NCI-H524 (cell line): ENCODE measurements at regions not wholly inside any gene's neighbourhood (a gene's known extent, or its start where the extent isn't known, plus 50 kb on each side); places are given as distances from the start of the nearest gene placed in this dataset.
"Not testable (repeated sequence)": the region's sequence is repeated elsewhere in the genome, so short reads cannot be mapped to it uniquely, and the experiment has no call there.

Experiments used
- DNase-seq, 2 experiments: peaks; one replicate each; lab custom pipeline; 2025; lab: John Stamatoyannopoulos, UW

DNA sequence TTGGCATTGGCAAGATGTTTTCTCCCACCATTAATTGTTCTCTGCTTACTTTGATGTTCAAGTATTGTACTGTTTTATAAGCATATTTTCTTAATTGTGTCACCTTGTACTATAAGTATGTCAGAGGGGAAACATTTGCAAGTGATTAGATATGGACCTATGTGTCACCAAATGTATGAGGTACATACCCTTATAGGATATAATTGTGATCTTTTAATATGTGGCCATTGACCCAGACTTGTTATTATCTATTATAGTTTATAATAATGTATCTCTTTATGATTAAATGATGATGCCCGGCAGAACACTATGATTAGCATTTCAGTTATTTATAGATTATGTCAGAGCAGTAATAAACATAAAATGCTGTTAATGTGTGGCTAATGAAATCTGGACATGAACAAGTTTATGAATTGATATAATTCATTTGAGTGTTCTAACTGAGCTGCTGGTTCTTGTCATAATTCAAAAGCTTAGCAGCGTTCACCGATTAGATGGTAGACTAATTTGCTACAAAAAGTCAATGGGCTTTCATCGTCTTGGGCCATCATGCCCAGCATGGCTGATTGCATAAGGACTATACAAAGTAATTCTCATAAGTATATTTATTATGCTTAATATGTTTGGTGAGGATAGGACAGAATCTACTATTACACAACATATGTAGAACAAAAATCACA, 480.9 kb upstream of the FANCL start:
- no peak for DNase-seq

GRCh38 chr2:58720770-58721697, 479.9 kb upstream of the FANCL start:
- DNase-seq, result no peak

DNA sequence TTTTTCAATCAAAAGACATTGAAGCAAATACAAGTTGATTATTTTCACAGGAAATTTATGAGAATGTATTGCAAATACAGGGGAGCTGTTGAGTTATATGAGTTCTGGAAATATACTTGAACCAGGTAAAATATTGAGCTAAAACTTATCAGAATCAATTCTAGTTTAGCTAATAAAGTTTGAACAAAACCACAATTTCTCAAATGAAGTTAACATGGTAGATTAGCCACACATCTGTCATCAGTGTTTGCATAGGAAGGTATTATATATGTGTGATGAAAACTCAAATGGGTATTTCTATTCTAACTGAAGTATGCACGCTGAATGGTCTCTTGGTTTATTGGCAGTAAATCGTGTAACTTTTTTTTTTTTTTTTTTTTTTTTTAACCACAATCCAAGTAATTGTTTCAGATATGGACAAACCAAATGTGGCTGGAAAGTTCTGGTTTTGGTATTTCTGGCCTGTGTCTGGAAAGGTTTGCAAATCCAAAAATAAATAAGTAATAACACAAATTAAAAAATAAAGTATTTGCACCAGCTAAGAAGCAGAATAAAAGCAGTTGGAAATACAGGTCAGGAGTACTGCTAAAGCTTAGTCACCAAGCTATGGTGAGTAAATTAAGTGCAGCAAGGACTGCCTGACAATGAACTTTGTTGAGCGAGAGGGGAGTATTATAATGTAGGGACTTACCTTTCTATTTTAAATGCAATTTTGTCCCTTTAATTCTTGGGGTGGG, 479.1 kb upstream of the FANCL start:
- DNase-seq, result no peak

GRCh38 chr2:58715344-58715743, 474.2 kb upstream of the FANCL start:
- no peak for DNase-seq

GRCh38 chr2:58714238-58714637, 473.1 kb upstream of the FANCL start:
- no peak for DNase-seq

DNA sequence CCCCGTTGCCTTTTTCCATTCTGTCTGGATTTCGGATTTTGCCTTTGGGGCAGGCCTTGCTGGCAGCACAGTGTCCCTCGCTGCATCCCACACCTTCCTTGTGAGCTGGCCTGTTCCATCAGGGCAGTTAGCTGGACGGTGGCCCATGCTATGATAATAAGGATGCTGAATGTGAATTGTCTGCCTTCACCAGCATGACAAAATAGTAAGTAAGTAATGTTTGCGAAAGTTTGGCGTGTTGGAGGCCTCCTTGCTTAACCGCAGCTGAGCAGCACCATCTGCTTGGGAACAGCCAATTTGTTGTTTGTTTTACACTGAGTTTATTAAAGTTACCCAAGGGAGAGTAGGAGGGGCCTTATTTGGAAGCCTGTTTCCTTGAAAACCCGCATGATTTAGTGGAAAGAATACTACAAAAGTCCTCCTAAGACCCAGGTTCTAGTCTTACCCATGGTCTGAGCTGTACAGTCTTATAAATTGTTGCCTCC, 469.7 kb upstream of the FANCL start:
- no peak for DNase-seq

- no peak for DNase-seq
Measured at GRCh38 chr2:58709687-58710354, 468.7 kb upstream of the FANCL start.

- no peak for DNase-seq
Measured at GRCh38 chr2:58709274-58709673, 468.1 kb upstream of the FANCL start.

GRCh38 chr2:58708565-58708964, 467.4 kb upstream of the FANCL start:
- DNase-seq, result no peak

DNA sequence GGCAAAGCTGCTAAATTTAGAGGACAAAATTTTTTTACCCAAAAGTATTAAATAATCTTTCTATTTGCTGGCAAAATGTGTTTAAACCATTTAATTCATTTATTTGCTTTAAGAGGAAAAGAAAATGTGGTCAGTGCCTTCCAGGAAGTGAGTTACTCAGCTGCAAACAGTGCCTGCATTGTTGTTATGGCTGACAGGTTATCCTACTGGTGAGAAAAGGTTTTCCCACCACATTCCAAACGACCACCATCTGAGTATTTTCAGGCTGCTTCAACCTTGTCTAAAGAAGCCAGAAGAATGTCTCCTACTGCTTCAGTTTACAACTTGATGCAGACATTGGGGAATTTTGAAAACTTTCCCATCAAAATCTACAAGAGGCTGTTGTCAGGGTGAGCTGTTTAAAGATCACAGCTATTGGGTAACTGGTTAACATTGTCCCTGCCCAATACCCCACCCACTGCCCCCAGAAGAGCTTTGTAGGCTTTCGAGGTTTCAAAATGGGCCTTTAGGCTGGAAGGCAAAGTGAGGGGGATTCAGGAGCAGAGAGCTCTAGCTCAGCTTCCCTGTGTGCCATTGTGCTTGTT, 461.3 kb upstream of the FANCL start:
- DNase-seq, result no peak

DNA sequence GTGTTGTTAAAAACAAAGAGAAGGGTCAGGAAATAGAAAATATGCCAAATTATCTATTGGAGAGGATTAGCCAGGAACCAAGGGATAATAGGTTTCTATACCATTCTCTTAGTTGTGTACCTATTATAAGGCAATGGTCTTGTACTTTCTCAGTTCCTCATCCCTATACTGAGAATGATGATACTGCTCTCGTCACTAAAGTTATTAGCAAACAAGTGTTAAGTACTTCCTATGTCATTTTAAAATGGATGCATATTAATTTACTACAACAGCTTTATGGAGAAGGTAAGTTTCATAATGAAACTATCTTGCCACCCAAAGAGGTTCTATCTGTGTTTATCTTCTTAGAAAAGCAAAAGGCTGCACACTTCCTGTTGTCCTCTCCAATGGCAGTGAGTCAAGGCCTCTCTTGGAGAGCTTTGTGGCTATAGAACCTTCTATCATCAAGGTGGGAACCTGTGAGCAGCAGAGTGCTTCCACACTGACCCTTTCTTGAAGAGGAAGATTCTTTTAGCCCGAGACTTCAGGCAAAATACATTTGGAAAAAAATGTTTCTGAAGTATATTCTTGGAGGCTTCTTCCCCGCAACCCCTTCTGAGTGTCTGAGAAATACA, 460.7 kb upstream of the FANCL start:
- no peak for DNase-seq

DNA sequence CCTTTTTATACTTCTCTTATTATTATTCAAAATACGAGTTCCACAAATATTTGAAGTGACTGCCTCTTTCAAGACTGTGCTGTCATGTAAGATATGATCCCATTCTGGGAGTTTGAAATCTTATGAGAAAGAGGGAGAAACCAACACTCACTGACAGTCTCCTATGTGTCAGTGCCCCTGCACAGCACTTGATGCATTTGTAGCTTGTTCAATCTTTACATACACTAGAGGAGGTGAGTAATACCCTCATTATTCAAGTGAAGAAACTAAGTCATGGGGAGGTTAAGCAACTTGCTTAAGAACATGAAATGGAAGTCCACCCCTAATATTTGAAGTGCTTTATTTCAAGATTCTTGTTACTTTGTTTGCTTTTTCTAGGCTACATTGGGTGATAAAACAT, 459.5 kb upstream of the FANCL start:
- DNase-seq, result no peak

GRCh38 chr2:58699411-58699810, 458.3 kb upstream of the FANCL start:
- DNase-seq, result no peak

- no peak for DNase-seq
Measured at GRCh38 chr2:58698620-58699019, 457.5 kb upstream of the FANCL start.

DNA sequence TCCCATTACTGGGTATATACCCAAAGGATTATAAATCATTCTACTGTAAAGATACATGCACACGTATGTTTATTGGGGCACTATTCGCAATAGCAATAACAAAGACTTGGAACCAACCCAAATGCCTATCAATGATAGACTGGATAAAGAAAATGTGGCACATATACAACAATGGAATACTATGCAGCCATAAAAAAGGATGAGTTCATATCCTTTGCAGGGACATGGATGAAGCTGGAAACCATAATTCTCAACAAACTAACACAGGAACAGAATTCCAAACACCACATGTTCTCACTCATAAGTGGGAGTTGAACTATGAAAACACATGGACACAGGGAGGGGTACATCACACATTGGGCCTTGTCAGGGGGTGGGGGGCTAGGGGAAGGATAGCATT, 453.0 kb upstream of the FANCL start:
- not testable (repeated sequence) for DNase-seq

DNA sequence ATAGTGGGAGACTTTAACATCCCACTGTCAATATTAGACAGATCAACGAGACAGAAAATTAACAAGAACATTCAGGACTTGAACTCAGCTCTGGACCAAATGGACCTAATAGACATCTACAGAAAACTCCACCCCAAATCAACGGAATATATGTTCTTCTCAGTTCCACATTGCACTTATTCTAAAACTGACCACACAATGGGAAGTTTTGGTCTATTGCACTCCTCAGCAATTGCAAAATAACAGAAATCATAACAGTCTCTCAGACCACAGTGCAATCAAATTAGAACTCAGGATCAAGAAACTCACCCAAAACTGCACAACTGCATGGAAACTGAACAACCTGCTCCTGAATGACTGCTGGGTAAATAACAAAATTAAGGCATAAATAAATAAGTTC, 449.9 kb upstream of the FANCL start:
- not testable (repeated sequence) for DNase-seq

GRCh38 chr2:58688813-58689212, 447.7 kb upstream of the FANCL start:
- no peak for DNase-seq

GRCh38 chr2:58686776-58687175, 445.7 kb upstream of the FANCL start:
- no peak for DNase-seq

- peak in 1 of 2 experiments; percentile 19 for DNase-seq
Measured at GRCh38 chr2:58680755-58681310, 439.7 kb upstream of the FANCL start.

- no peak for DNase-seq
Measured at GRCh38 chr2:58677748-58678147, 436.6 kb upstream of the FANCL start.

GRCh38 chr2:58671675-58672074, 430.6 kb upstream of the FANCL start:
- no peak for DNase-seq
